HepG2 (cell line): ENCODE measurements at regions not wholly inside any gene's neighbourhood (a gene's known extent, or its start where the extent isn't known, plus 50 kb on each side); places are given as distances from the start of the nearest gene placed in this dataset.

Experiments used
- CTCF ChIP-seq: sonication (generic); formaldehyde crosslinking; IDR thresholded peaks from 2 replicates; pipeline ENCODE4 v1.5.0; 2020; ENCODE audit warnings: mild to moderate bottlenecking, missing genetic modification reagents, moderate library complexity
- ZNF138 ChIP-seq: sonication (generic); formaldehyde crosslinking; IDR thresholded peaks from 2 replicates; pipeline ENCODE4 v1.5.0; 2020; ENCODE audit warnings: mild to moderate bottlenecking, low read depth, missing genetic modification reagents

- TF ChIP-seq ZNF138 = no peak
- TF ChIP-seq CTCF (CRISPR knock-in tag) = no peak
These were observed 541.0 kb upstream of the SPTLC3 start for GRCh38 chr20:12467758-12468157.
